A204.1 (cell line): ENCODE measurements at regions not wholly inside any gene's neighbourhood (a gene's known extent, or its start where the extent isn't known, plus 50 kb on each side); places are given as distances from the start of the nearest gene placed in this dataset.
"Not testable (repeated sequence)": the region's sequence is repeated elsewhere in the genome, so short reads cannot be mapped to it uniquely, and the experiment has no call there.

Experiments used
- FAIRE-seq: peaks from 2 replicates; lab custom pipeline; 2012; peaks lifted over from hg19 to GRCh38; lab: Jason Lieb, UNC

- no peak for FAIRE-seq
Observed at GRCh38 chr6:91281901-91282300, 695.0 kb upstream of the MAP3K7 start.

- no peak for FAIRE-seq
Observed at GRCh38 chr6:91280494-91280830, 693.6 kb upstream of the MAP3K7 start.

GRCh38 chr6:91279740-91280493 lies 693.0 kb upstream of the MAP3K7 start:
- FAIRE-seq: no peak

- no peak for FAIRE-seq
Observed at GRCh38 chr6:91278416-91278815, 691.5 kb upstream of the MAP3K7 start.

GRCh38 chr6:91276315-91276714 lies 689.4 kb upstream of the MAP3K7 start:
- FAIRE-seq: no peak

GRCh38 chr6:91273729-91274128 lies 686.9 kb upstream of the MAP3K7 start:
- no peak for FAIRE-seq

GRCh38 chr6:91271807-91272206 lies 684.9 kb upstream of the MAP3K7 start:
- FAIRE-seq: no peak

GRCh38 chr6:91268941-91269340 lies 682.1 kb upstream of the MAP3K7 start:
- no peak for FAIRE-seq

GRCh38 chr6:91267246-91267645 lies 680.4 kb upstream of the MAP3K7 start:
- FAIRE-seq: no peak

- no peak for FAIRE-seq
Observed at GRCh38 chr6:91266156-91266555, 679.3 kb upstream of the MAP3K7 start.

- no peak for FAIRE-seq
Observed at GRCh38 chr6:91243436-91243835, 656.6 kb upstream of the MAP3K7 start.

- FAIRE-seq: no peak
Observed at GRCh38 chr6:91242614-91242949, 655.7 kb upstream of the MAP3K7 start.

- no peak for FAIRE-seq
Observed at GRCh38 chr6:91241946-91242613, 655.2 kb upstream of the MAP3K7 start.

GRCh38 chr6:91240878-91241603 lies 654.2 kb upstream of the MAP3K7 start:
- no peak for FAIRE-seq

- no peak for FAIRE-seq
Observed at GRCh38 chr6:91221072-91221720, 634.3 kb upstream of the MAP3K7 start.

- FAIRE-seq: no peak
Observed at GRCh38 chr6:91213229-91213901, 626.5 kb upstream of the MAP3K7 start.

GRCh38 chr6:91198588-91199255 lies 611.9 kb upstream of the MAP3K7 start:
- no peak for FAIRE-seq

GRCh38 chr6:91196729-91197128 lies 609.9 kb upstream of the MAP3K7 start:
- no peak for FAIRE-seq

GRCh38 chr6:91193446-91193845 lies 606.6 kb upstream of the MAP3K7 start:
- no peak for FAIRE-seq

GRCh38 chr6:91190041-91190440 lies 603.2 kb upstream of the MAP3K7 start:
- not testable (repeated sequence) for FAIRE-seq

- FAIRE-seq: no peak
Observed at GRCh38 chr6:91185072-91185471, 598.2 kb upstream of the MAP3K7 start.

GRCh38 chr6:91181416-91181815 lies 594.5 kb upstream of the MAP3K7 start:
- FAIRE-seq: no peak
